ENCODE measurements at regions not wholly inside any gene's neighbourhood (a gene's known extent, or its start where the extent isn't known, plus 50 kb on each side); places are given as distances from the start of the nearest gene placed in this dataset.

DNA sequence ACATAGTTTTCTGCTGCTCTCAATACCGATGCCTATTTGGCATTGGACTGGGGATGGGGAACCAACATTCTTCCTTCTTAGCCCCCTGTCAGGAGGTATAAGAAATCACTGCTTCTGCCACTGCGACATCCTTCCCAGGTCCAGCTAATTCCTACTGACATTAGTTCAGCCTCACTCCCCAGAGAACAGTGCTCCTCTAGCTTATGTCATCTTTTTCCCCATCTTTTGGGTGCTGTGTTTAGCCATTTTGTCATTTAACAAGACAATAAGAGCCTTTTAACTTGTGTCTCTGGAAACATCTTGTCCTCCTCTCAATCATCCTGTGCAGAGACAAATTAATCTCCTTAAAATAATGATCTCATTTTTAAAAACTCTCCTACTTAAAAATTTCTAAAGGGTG, 167.0 kb upstream of the PLXNC1 start:
- TF ChIP-seq EZH2 (IDR thresholded peaks at IDR 0.05; ENCODE audit: insufficient read depth, poor library complexity, severe bottlenecking) (no peak), EZH2phosphoT487 (IDR thresholded peaks at IDR 0.05; ENCODE audit: insufficient read depth, low read depth) (no peak)

Measured in GM23248 (cell line).